GM12874 (cell line): ENCODE measurements at regions not wholly inside any gene's neighbourhood (a gene's known extent, or its start where the extent isn't known, plus 50 kb on each side); places are given as distances from the start of the nearest gene placed in this dataset.

Experiments
- TF ChIP-seq, protein P1 (sequence below): IDR thresholded peaks from 2 replicates; pipeline ENCODE4 v1.5.1; 2011; ENCODE audit warnings: low read depth, mild to moderate bottlenecking, control low read depth, low read length, moderate library complexity; ENCODE audit not compliant: insufficient read depth

DNA sequence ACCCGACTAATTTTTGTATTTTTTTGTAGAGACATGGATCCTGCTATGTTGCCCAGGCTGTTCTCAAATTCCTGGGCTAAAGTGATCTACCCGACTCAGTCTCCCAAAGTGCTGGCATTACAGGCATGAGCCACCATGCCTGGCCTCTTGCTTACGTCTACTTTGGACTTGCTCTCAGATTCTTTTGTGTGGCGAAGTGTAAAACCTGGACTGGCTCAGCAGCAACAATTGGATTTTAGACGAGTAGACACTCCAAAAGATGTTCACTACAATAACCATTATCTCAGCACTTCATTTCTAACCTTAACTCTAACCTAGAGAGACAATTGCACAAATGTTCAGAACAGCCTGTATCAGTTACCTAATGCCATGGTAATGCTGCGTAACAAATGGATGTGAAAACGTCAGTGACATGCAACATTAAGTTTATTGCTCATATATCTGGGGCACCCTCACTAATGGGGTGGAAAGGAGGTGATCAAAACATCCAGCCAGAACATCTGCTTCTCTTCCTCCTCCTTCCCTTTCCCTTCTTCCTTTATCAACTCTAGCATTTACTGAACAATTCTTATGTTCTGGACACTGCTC, 124.9 kb upstream of the MRI1 start:
- TF ChIP-seq, protein P1, sequence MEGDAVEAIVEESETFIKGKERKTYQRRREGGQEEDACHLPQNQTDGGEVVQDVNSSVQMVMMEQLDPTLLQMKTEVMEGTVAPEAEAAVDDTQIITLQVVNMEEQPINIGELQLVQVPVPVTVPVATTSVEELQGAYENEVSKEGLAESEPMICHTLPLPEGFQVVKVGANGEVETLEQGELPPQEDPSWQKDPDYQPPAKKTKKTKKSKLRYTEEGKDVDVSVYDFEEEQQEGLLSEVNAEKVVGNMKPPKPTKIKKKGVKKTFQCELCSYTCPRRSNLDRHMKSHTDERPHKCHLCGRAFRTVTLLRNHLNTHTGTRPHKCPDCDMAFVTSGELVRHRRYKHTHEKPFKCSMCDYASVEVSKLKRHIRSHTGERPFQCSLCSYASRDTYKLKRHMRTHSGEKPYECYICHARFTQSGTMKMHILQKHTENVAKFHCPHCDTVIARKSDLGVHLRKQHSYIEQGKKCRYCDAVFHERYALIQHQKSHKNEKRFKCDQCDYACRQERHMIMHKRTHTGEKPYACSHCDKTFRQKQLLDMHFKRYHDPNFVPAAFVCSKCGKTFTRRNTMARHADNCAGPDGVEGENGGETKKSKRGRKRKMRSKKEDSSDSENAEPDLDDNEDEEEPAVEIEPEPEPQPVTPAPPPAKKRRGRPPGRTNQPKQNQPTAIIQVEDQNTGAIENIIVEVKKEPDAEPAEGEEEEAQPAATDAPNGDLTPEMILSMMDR: no peak

DNA sequence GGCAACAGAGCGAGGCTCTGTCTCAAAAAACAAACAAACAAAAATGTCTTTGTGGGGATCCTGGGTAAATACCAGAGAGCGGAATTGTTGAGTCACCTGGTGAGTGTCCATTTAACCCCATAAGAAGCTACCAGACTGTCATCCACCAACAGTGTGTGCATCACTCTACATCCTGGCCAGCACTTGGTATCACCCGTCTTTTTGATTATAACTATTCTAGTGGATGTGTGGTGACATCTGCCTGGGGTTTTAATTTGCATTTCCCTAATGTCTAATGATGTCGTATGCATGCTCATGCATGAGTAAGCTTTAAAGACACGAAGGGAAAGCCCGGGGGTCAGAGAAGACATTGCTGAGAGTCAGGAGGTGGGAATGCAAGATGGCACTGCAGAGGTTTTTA, 126.7 kb upstream of the MRI1 start:
- TF ChIP-seq, protein P1: no peak

DNA sequence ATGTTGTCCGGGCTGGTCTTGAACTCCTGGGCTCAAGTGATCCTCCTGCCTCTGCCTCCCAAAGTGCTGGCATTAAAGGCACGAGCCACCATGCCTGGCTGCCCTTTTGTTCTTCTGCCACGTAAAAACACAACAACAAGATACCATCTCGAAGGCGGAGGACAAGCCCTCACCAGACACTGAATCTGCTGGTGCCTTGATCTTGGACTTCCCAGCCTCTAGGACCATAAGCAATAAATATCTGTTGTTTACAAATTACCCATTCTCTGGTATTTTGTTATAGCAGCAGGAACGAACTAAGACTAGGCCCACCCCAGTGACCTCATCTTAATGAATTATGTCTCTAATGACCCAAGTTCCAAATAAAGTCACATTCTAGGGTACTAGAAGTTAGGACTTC, 128.4 kb upstream of the CACNA1A start:
- TF ChIP-seq, protein P1: no peak

DNA sequence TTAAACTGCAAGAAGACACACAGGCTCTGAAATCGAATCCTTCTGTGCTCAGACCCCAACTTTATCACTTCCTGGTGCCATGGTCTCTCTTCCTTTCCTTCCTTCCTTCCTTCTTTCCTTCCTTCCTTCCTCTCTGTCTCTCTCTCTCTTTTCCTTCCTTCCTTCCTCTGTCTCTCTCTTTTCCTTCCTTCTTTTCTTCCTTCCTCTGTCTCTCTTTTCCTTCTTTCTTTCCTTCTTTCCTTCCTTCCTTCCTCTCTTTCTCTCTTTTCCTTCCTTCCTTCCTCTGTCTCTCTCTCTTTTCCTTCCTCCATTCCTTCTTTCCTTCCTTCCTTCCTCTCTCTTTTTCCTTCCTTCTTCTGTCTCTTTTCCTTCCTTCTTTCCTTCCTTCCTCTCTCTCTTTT, 127.2 kb upstream of the CACNA1A start:
- TF ChIP-seq, protein P1: no peak

DNA sequence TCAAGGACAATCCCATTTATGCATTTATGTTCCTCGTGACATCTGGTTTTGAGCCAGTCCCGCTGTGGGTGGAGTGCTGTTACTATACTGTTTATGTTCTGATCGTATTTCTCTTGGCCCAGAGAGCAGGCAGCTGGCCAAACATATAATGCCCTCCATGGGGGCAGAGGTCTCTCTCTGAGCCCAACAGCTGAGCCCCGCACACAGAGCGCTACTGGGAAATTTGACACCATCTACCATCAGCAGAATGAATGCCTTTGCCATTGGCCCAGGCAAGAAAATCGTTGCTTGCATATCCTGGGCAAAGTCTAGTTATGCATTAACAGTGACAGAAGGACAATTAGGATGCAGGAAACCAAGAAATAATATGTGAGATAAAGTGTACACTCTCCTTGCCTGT, 126.8 kb upstream of the CACNA1A start:
- TF ChIP-seq, protein P1: no peak

- TF ChIP-seq, protein P1: no peak
Observed at GRCh38 chr19:13629687-13630357, 123.5 kb upstream of the CACNA1A start.

DNA sequence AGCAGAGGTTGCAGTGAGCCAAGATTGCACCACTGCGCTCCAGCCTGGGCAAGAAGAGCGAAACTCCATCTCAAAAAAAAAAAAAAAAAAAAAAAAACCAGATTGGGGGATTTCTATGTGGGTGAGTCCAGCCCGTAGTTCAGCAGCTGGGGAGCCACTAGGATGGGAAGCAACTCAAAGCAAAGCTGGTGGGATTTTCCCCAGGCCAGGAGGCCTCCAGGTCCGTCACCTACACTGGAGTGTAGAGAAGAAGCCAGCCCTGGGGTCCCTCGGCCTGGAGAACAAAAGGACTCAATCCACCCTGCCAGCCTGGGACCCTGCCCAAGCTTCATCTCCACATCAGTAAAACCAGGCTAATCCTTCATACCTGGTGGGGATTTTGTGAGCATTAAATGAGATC, 121.3 kb upstream of the CACNA1A start:
- TF ChIP-seq, protein P1: no peak
